Right atrium auricular region (tissue), 2 donors: ENCODE measurements at regions not wholly inside any gene's neighbourhood (a gene's known extent, or its start where the extent isn't known, plus 50 kb on each side); places are given as distances from the start of the nearest gene placed in this dataset.
A peak's percentile ranks its signal among the peaks of the same experiment; 100 is the strongest.

Experiments used
- DNase-seq: peaks from one replicate; pipeline ENCODE4 v3.0.0-alpha.2; 2019; ENCODE audit warnings: low spot score
- H3K27ac ChIP-seq, 2 donors: fragments of 200-600 bp; sonication (generic); 1 replicate in 1 of 2; 2 replicates in 1 of 2; pipeline ENCODE4 v1.5.1; 2016 to 2019
- H3K27me3 ChIP-seq, 2 donors: fragments of 200-600 bp; sonication (generic); one replicate each; pipeline versions ENCODE4 v1.5.1 to v1.6.0; 2017 to 2019
- H3K36me3 ChIP-seq: fragments of 200-600 bp; sonication (generic); one replicate; pipeline ENCODE4 v1.5.1; 2016
- H3K4me1 ChIP-seq, 2 donors: fragments of 200-600 bp; sonication (generic); one replicate each; pipeline versions ENCODE4 v1.5.1 to v1.6.0; 2017 to 2019
- H3K4me3 ChIP-seq, 2 donors: fragments of 200-600 bp; sonication (generic); 1 replicate in 1 of 2; 2 replicates in 1 of 2; pipeline ENCODE4 v1.5.1; 2017 to 2019; ENCODE audit warnings: mild to moderate bottlenecking in 1 of 2, moderate library complexity in 1 of 2
- H3K9me3 ChIP-seq, 2 donors: fragments of 200-600 bp; sonication (generic); one replicate each; pipeline ENCODE4 v1.5.1; 2019
- TF ChIP-seq, protein P1 (sequence below), 2 donors: fragments of 200-600 bp; sonication (generic); IDR thresholded peaks; one replicate each; pipeline ENCODE4 v1.5.1; 2019; ENCODE audit warnings: antibody characterized with exemption in 2 of 2

DNA sequence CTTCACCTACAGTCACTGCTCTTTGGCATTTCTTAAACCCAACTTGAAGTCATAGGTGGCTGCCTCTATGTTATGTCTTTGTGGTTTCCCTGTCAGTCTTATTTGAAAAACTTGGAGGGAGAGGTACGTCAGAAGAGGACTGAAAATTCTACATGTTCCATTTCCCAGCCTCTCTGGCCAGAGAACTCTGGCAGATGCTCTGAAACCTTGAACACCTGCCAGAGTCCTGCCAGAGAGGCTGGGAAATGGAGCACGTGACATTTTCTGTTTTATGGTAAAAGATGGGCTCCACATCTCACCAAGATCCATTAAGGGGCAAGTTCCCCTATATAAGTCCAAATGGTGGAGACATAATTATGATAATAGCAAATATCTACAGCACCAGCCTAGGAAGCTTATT, 99.5 kb downstream of the MAFB start:
- Histone ChIP-seq H3K4me3 (no peak overlapping the region), H3K27me3 (no peaks in the 10 kb centered on the region), H3K4me1 (peaks cover 0 to 2% of the 10 kb centered on the region in 2 donors), H3K36me3 (no peaks in the 10 kb centered on the region), H3K9me3 (no peaks in the 10 kb centered on the region), H3K27ac (no peak overlapping the region)
- TF ChIP-seq, protein P1, sequence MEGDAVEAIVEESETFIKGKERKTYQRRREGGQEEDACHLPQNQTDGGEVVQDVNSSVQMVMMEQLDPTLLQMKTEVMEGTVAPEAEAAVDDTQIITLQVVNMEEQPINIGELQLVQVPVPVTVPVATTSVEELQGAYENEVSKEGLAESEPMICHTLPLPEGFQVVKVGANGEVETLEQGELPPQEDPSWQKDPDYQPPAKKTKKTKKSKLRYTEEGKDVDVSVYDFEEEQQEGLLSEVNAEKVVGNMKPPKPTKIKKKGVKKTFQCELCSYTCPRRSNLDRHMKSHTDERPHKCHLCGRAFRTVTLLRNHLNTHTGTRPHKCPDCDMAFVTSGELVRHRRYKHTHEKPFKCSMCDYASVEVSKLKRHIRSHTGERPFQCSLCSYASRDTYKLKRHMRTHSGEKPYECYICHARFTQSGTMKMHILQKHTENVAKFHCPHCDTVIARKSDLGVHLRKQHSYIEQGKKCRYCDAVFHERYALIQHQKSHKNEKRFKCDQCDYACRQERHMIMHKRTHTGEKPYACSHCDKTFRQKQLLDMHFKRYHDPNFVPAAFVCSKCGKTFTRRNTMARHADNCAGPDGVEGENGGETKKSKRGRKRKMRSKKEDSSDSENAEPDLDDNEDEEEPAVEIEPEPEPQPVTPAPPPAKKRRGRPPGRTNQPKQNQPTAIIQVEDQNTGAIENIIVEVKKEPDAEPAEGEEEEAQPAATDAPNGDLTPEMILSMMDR (IDR thresholded peaks at IDR 0.05) = no peak
- DNase-seq = no peak

DNA sequence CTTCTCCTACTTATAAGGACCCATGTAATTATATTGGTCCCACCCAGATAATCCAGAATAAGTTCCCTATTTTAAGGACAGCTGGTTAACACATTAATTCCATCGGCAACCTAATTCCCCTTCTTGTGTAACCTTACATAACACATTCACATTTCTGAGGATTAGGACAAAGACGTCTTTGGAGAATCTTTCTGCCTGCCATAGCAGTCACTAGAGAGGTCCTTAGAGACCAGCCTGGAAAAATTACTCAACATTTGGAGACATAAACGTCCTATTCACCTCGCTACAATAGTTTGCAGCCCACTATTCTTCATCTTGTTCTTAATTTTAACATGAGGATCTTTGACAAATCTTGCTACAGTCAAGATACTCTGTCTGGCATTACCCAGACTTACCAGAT, 100.1 kb downstream of the MAFB start:
- H3K36me3 ChIP-seq = no peaks in the 10 kb centered on the region
- no peaks in the 10 kb centered on the region for H3K27me3 ChIP-seq
- TF ChIP-seq, protein P1 (IDR thresholded peaks at IDR 0.05) = no peak
- no peak for DNase-seq
- H3K9me3 ChIP-seq = no peaks in the 10 kb centered on the region
- H3K4me3 ChIP-seq = no peak overlapping the region
- H3K4me1 ChIP-seq = peaks cover 0 to 9% of the 10 kb centered on the region in 2 donors
- H3K27ac ChIP-seq = no peak overlapping the region

DNA sequence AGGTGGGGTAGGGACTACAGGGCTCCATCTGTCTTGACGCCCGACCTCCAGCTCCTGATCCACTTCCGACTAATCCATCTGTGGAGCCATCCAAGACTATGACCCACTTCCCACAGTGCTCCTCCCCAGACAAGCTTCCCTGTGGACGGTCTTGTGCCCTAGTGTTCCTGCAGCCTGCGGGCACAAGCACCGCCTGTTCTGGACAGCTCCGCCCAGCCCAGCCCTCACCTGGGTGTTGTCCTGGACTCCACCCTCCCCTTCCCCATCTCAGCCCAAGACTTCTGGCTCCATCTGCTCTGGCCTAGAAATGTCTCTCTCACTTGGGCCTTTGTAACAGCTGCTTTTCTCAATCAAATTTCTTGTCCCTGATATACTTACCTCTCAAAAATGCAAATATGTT, 102.0 kb downstream of the MAFB start:
- no peaks in the 10 kb centered on the region for H3K27me3 ChIP-seq
- peaks cover 0 to 10% of the 10 kb centered on the region in 2 donors for H3K4me1 ChIP-seq
- DNase-seq = no peak
- no peaks in the 10 kb centered on the region for H3K36me3 ChIP-seq
- TF ChIP-seq, protein P1 (IDR thresholded peaks at IDR 0.05) = no peak
- H3K27ac ChIP-seq = no peak overlapping the region
- no peaks in the 10 kb centered on the region for H3K9me3 ChIP-seq
- no peak overlapping the region for H3K4me3 ChIP-seq

DNA sequence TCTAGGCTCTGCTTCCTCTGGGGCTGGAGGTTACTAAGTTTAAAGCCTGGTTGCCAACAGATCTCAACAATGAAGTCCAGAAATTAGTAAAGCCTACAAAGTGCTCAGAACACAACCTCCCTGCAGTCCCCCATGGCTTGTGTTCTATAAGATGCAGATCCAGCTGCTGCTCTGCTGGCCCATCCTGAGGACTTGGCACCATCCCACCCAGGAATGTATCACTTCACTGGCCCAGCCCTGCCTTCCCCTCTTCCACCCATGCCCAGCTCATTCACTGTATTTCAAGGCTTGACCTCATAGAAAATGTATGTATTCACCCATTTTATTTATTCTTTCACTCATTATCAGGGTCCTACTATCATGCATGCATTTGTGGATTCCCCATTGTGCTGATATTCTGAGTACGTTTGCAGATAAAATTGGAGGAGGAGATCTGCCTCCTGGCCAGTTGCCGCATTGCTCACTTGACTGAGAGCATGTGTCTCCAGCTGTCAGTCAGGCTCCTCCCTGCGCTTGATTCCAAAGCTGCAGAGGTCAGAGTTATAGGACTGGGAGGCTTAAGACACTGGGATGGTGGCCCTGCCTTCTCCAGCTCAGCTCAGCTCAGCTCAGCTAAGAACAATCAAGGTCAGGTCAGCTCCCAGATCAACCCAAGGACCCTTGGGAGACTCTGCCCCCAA, 104.8 kb downstream of the MAFB start:
- peak; percentile 57 for DNase-seq
- Histone ChIP-seq H3K27me3 (no peaks in the 10 kb centered on the region), H3K36me3 (no peaks in the 10 kb centered on the region), H3K4me3 (no peak overlapping the region), H3K9me3 (no peaks in the 10 kb centered on the region), H3K4me1 (peaks cover 0 to 10% of the 10 kb centered on the region in 2 donors), H3K27ac (no peak overlapping the region)
- TF ChIP-seq, protein P1 (IDR thresholded peaks at IDR 0.05) = no peak

DNA sequence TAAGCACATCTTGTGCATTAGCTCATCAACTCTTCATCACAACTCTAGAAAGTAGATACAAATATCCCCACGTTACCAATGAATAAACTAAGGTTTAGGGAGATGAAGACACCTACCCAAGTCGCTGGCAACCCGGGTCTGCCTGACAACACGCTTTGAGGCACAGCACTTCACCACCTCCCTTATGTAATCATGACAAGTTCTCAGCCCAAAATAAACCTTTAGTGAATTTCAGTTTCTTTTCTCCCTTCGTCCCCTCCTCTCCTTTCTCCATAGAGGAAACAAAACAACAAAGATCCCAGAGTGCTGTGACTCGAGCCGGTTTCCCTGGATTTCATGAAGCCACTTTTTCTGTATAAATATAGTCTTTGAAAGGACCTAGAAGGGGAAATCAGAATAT, 105.4 kb downstream of the MAFB start:
- no peak overlapping the region for H3K4me3 ChIP-seq
- DNase-seq = peak; percentile 30
- no peak overlapping the region for H3K27ac ChIP-seq
- TF ChIP-seq, protein P1 (IDR thresholded peaks at IDR 0.05) = no peak
- no peaks in the 10 kb centered on the region for H3K36me3 ChIP-seq
- peaks cover 0 to 10% of the 10 kb centered on the region in 2 donors for H3K4me1 ChIP-seq
- no peaks in the 10 kb centered on the region for H3K9me3 ChIP-seq
- no peaks in the 10 kb centered on the region for H3K27me3 ChIP-seq

DNA sequence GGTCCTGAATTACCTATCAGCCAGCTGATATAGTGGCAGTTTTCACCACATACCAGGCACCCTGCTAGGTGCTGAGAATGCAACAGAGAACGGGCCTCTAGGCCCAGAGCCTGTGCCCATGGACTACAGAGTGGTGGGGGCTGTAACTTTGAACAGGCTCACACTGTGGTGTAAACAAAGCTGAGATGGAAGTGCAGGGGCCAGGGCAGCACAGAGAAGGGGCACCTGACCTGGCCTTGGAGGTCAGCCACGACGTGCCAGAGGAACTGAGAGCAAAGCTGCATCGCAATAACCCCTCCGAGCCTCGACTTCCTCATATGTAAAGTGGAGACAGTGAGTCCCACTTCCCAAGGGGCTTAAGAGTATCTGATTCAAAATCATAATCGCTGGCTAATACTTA, 105.8 kb downstream of the MAFB start:
- TF ChIP-seq, protein P1 (IDR thresholded peaks at IDR 0.05) = no peak
- no peaks in the 10 kb centered on the region for H3K9me3 ChIP-seq
- no peaks in the 10 kb centered on the region for H3K27me3 ChIP-seq
- H3K27ac ChIP-seq = no peak overlapping the region
- no peak overlapping the region for H3K4me3 ChIP-seq
- H3K4me1 ChIP-seq = peaks cover 0 to 10% of the 10 kb centered on the region in 2 donors
- DNase-seq = peak; percentile 55
- no peaks in the 10 kb centered on the region for H3K36me3 ChIP-seq
